Cerebellar nuclear complex (tissue), 1 donor: ENCODE measurements at regions not wholly inside any gene's neighbourhood (a gene's known extent, or its start where the extent isn't known, plus 50 kb on each side); places are given as distances from the start of the nearest gene placed in this dataset.

Source experiments
- DNase-seq, 2 experiments: peaks; one replicate each; lab custom pipeline; 2025; lab: John Stamatoyannopoulos, UW

DNA sequence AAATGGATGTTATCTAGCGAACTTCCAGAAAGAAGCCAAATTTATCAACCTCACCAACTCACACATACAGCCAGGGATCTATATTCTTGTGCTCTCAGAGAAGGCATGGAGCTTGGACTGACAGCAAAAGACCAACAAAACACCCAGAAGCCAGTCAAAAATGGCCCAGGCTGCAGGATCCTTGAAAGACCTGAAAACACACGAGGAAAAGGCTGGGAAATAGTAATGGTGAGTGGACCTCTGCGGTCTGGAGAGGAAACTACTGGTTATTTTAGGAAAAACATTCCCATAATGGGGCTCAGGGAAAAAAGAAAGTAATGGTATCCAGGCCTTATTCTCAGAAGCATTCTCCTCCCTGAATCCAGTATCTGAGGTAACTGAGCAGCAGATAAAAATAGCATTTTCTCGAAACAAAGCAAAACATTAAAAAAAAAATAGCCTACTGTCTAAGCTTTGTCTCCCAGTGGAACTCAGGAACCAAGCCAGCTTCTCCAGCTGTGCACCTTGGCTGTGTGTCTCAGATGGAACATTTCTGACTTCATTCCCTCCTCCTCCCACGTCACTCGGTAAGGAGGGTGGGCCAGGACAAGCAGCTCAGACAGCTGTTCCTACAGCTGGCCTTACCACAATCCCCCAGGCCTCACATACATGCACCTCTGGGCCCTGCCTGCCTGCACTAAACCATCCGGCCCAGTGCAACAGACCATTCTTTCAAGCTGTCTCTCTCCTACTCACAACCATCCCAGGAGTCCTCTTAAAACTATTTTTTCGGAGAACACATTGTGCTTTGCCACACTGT is 249.9 kb downstream of the DAD1 start:
- no peak for DNase-seq

- DNase-seq = no peak
These were observed 250.6 kb downstream of the DAD1 start for GRCh38 chr14:22338381-22338780.

DNA sequence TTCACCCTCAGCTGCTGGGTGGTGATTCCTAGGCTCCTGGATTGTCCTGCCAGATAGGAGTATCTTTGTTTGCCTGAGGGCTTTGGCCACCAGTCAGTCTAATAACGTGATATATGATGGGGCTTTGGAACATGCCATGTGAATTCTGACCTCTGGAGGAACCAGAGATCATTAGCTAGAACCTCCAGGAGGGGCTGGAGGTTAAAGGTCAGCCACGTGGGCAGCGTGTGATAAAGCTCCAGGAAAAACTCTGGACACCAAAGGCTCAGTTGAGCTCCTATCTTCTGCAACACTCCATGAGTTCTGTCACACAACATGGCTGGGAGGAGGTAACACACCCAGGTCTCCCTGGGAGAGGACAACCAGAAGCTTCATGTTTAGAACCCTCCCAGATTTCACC is 251.1 kb downstream of the DAD1 start:
- no peak for DNase-seq

GRCh38 chr14:22337521-22337920 is 251.5 kb downstream of the DAD1 start:
- DNase-seq = no peak

GRCh38 chr14:22336031-22336430 is 253.0 kb downstream of the DAD1 start:
- DNase-seq = no peak

- no peak for DNase-seq
These were observed 254.4 kb downstream of the DAD1 start for GRCh38 chr14:22334627-22335026.

- no peak for DNase-seq
These were observed 254.8 kb downstream of the DAD1 start for GRCh38 chr14:22334275-22334577.

GRCh38 chr14:22333422-22334274 is 255.4 kb downstream of the DAD1 start:
- DNase-seq = no peak

DNA sequence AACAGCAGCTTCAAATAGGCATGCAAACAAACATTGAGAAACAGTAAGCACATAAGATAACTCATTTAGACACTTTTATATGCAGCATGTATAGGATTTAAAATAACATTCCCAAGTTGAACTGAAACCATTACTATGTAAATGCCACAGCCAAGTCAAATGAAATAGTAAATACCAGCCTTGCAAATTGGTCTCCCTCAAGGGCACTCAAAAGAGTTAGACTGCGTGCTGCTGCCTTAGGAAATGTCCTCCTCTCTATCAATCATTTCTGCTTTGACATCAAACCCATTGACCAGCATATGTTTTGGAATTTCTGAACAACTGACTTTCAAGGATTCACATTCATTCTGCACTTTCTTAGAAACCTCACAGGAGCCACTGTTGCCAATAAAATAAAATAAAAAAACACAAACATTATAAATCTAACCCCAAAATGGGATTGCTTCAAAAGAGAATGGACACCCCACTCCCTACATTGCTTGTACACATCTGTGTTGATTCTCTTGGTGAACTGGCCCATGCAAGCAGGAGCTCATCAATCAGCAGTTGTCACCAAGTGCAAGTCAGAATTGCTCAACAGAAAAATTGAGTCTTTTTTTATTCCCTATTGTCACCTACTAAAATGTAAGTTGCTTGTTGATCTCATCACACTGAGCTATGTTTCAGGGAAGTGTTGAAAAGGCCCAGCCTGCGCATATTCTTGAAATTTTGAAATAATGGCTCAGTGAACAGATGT is 256.2 kb downstream of the DAD1 start:
- DNase-seq = no peak

DNA sequence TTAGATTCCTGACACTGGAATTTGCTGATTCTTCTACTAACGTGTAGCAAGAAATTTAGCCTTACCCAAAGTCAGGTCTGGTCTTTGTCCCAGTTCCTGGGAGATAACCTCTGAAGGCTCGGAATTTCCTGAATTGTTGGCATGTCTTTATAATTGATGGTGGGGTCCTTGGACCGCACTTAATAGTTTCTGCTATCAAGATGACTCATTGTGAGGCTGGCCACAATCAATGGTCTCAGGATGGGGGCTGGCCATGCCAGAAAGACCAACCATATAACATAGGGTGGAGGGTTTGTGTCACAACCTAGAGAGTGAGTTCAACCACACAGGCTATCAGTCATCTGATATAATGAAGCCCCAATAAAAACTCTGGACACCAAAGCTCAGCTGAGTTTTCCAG is 259.7 kb downstream of the DAD1 start:
- no peak for DNase-seq

GRCh38 chr14:22325676-22326400 is 263.2 kb downstream of the DAD1 start:
- DNase-seq = no peak

DNA sequence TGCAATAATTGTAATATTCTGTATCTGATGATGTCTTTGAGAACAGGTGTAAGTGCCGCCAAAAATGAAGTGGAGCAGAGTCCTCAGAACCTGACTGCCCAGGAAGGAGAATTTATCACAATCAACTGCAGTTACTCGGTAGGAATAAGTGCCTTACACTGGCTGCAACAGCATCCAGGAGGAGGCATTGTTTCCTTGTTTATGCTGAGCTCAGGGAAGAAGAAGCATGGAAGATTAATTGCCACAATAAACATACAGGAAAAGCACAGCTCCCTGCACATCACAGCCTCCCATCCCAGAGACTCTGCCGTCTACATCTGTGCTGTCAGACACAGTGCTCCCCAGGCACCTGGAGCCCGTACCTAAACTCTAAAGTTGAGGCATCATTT is 268.7 kb downstream of the DAD1 start:
- no peak for DNase-seq

DNA sequence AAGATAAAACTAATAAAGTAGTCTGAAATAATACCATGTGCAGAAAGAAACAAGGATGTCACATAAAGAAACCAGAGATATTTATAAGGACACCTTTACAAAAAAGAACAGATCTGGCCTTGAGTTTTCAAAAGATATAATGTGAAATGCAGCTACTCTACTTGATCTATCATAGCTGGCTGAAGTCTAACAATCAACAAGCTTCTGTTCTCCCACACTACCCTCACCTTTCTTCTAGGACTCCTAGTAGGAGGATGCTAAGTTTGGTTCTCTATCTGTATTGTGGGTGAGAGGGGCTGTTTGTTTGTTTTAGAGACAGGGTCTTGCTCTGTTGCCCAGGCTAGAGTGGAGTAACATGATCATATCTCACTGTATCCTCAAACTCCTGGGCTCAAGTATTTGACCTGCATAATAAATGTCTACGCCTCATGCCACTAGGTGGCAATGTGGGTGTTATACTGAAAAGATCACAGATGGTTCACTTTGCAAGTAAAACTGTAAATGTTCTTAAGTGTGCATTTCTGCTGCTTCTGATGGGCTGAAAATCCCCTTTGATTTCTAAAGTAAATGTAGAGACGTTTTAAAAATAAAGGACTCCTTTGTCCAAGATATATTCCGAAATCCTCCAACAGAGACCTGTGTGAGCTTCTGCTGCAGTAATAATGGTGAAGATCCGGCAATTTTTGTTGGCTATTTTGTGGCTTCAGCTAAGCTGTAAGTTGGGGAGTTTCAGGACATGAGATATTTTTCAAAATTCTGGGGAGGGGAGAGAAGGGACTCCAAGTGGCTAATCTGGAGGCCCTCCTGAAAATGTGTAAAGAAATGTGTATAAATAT is 269.3 kb downstream of the DAD1 start:
- no peak for DNase-seq

GRCh38 chr14:22318951-22319350 is 270.1 kb downstream of the DAD1 start:
- DNase-seq = no peak

DNA sequence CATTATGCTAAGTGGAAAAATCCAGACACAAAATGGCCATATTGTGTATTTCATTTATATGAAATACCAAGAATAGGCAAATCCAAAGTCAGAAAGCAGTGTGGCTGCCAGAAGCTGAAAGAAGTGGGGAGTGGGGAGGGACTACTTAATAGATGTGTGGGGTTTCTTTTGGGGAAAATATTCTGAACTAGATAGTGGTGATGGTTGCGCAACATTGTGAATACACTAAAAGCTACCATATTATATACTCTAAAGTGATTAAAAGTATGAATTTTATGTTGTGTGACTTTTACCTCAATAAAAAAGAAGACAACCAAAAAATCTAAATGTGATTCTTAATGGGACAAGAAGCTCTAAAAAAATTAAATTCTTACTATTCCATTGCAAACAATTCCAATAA is 272.6 kb downstream of the DAD1 start:
- DNase-seq = no peak

- no peak for DNase-seq
These were observed 273.7 kb downstream of the DAD1 start for GRCh38 chr14:22315336-22315735.

- no peak for DNase-seq
These were observed 274.7 kb downstream of the DAD1 start for GRCh38 chr14:22314183-22314820.

DNA sequence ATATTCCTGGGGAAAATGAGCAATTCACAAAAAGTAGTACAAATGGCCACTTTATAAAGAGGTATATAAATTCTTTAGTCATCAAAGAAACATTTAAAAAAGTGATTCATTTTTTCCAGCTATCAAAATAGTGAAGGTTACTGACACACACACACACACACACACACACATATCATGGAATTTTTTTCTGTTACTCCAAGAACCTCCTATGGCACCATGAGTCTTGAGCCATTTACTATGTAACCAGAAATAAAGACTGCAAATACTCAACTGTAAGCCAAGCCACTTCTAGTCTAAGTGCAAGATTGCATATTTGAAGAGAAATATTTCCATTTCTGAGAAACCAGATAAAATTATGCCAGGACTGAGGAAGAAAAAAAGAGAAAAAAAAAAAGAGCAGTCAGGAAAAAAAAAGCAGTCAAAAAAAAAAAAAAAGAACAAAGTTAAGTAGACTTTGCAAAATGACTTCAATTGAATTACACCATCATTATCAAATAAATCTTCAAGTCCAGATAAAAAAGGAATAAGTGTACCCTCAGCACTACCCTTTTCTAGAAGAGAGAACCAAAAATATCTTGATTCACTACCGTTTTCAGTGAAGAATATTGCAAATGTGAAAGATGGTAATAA is 275.7 kb downstream of the DAD1 start:
- no peak for DNase-seq

DNA sequence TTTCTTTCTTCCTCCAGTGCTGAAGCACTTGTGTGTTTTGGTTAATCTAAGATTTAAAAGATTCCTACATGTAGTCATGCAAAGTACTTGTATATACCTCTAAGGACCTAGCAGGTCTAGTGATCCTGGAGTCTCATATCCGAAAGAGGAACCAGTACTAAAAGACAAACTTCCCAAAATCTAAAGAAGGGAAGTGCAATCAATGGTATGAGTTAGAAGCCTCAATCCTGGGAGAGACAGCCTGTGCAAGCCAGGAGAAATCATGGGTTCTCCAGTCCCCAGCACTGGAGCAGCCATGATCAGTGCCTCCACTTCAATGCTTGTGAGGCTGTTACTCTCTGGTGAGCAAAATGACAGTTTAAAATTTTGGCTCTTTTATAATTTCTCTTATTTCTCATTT is 277.4 kb downstream of the DAD1 start:
- DNase-seq = no peak

GRCh38 chr14:22305607-22306006 is 283.4 kb downstream of the DAD1 start:
- DNase-seq = no peak
